ENCODE measurements at regions not wholly inside any gene's neighbourhood (a gene's known extent, or its start where the extent isn't known, plus 50 kb on each side); places are given as distances from the start of the nearest gene placed in this dataset.
"Not testable (repeated sequence)": the region's sequence is repeated elsewhere in the genome, so short reads cannot be mapped to it uniquely, and the experiment has no call there.

- peak; percentile 24 for DNase-seq
Observed at GRCh38 chr1:4452701-4453100, 201.7 kb upstream of the AJAP1 start.

- DNase-seq, result no peak
Observed at GRCh38 chr1:4460052-4460451, 194.4 kb upstream of the AJAP1 start.

- no peak for DNase-seq
Observed at GRCh38 chr1:4460651-4461050, 193.8 kb upstream of the AJAP1 start.

- DNase-seq, result no peak
Observed at GRCh38 chr1:4461726-4462290, 192.6 kb upstream of the AJAP1 start.

- no peak for DNase-seq
Observed at GRCh38 chr1:4462831-4463484, 191.5 kb upstream of the AJAP1 start.

- DNase-seq, result no peak
Observed at GRCh38 chr1:4463631-4464030, 190.8 kb upstream of the AJAP1 start.

GRCh38 chr1:4464478-4464877, 189.9 kb upstream of the AJAP1 start:
- DNase-seq, result no peak

GRCh38 chr1:4467241-4467640, 187.2 kb upstream of the AJAP1 start:
- DNase-seq, result no peak

GRCh38 chr1:4468386-4468785, 186.0 kb upstream of the AJAP1 start:
- DNase-seq, result no peak

- DNase-seq, result no peak
Observed at GRCh38 chr1:4468804-4469514, 185.4 kb upstream of the AJAP1 start.

GRCh38 chr1:4476394-4476793, 178.0 kb upstream of the AJAP1 start:
- DNase-seq, result no peak

- no peak for DNase-seq
Observed at GRCh38 chr1:4481451-4481850, 173.0 kb upstream of the AJAP1 start.

GRCh38 chr1:4482526-4482925, 171.9 kb upstream of the AJAP1 start:
- no peak for DNase-seq

GRCh38 chr1:4483021-4483625, 171.3 kb upstream of the AJAP1 start:
- DNase-seq, result peak; percentile 49

- DNase-seq, result peak; percentile 51
Observed at GRCh38 chr1:4485398-4485797, 169.0 kb upstream of the AJAP1 start.

GRCh38 chr1:4485878-4486277, 168.5 kb upstream of the AJAP1 start:
- DNase-seq, result no peak

GRCh38 chr1:4486408-4487120, 167.8 kb upstream of the AJAP1 start:
- DNase-seq, result no peak

GRCh38 chr1:4488018-4488417, 166.4 kb upstream of the AJAP1 start:
- no peak for DNase-seq

- no peak for DNase-seq
Observed at GRCh38 chr1:4489486-4489885, 164.9 kb upstream of the AJAP1 start.

GRCh38 chr1:4489992-4490391, 164.4 kb upstream of the AJAP1 start:
- DNase-seq, result not testable (repeated sequence)

GRCh38 chr1:4494027-4494426, 160.4 kb upstream of the AJAP1 start:
- no peak for DNase-seq

- no peak for DNase-seq
Observed at GRCh38 chr1:4494558-4494957, 159.9 kb upstream of the AJAP1 start.

- no peak for DNase-seq
Observed at GRCh38 chr1:4495809-4496208, 158.6 kb upstream of the AJAP1 start.

Data from eye (tissue), 1 donor.